HEK293 (cell line): ENCODE measurements at regions not wholly inside any gene's neighbourhood (a gene's known extent, or its start where the extent isn't known, plus 50 kb on each side); places are given as distances from the start of the nearest gene placed in this dataset.

Source experiments
- CTCF ChIA-PET: fragments of 350-600 bp; formaldehyde crosslinking; extraction: SDS; loops from one replicate; lab custom pipeline; 2021; ENCODE audit warnings: antibody characterized with exemption; lab: Yijun Ruan, JAX
- POLR2A ChIA-PET: fragments of 300-600 bp; formaldehyde crosslinking; extraction: SDS; loops from one replicate; lab custom pipeline; 2020; ENCODE audit warnings: antibody characterized with exemption, inconsistent platforms; lab: Yijun Ruan, JAX
- H3K27ac ChIP-seq: fragments of 200-500 bp; sonication (Bioruptor generic); 2 replicates; pipeline ENCODE4 v1.5.1; 2014; ENCODE audit warnings: low read depth, low read length, control low read depth, inconsistent platforms; ENCODE audit errors: extremely low read depth
- H3K36me3 ChIP-seq, 2 experiments: fragments of 200-500 bp in 1 of 2; sonication (Bioruptor generic) in 1 of 2; 1 replicate in 1 of 2; 2 replicates in 1 of 2; pipeline ENCODE4 v1.5.1; 2014 to 2017; ENCODE audit warnings: inconsistent platforms in 2 of 2, low read length in 2 of 2; ENCODE audit not compliant: control insufficient read depth in 2 of 2, insufficient read depth in 1 of 2
- H3K4me1 ChIP-seq: fragments of 200-500 bp; sonication (Bioruptor generic); 2 replicates; pipeline ENCODE4 v1.5.1; 2014; ENCODE audit warnings: mild to moderate bottlenecking, low read length, inconsistent platforms; ENCODE audit not compliant: control insufficient read depth, insufficient read depth
- H3K4me3 ChIP-seq: 2 replicates; pipeline ENCODE4 v1.5.1; 2011; ENCODE audit warnings: low read depth, mild to moderate bottlenecking, control low read depth, low read length, moderate library complexity
- H3K9me3 ChIP-seq: fragments of 200-500 bp; sonication (Bioruptor generic); 2 replicates; pipeline ENCODE4 v1.5.1; 2014; ENCODE audit warnings: low read depth, low read length, inconsistent platforms; ENCODE audit not compliant: control insufficient read depth, insufficient read depth
- MEIS1 ChIP-seq: sonication (generic); formaldehyde crosslinking; IDR thresholded peaks from 2 replicates; pipeline ENCODE4 v1.8.1; 2022; ENCODE audit warnings: missing genetic modification reagents, mild to moderate bottlenecking, borderline replicate concordance
- MYNN ChIP-seq: fragments of 450-650 bp; formaldehyde crosslinking; IDR thresholded peaks from 2 replicates; pipeline ENCODE4 v1.5.1; 2016; ENCODE audit warnings: missing biosample characterization, missing genetic modification characterization, borderline replicate concordance
- MZF1 ChIP-seq: fragments of 450-650 bp; formaldehyde crosslinking; IDR thresholded peaks from 2 replicates; pipeline ENCODE4 v1.5.1; 2017; ENCODE audit warnings: missing biosample characterization, missing genetic modification characterization, borderline replicate concordance
- PRDM1 ChIP-seq: fragments of 450-650 bp; formaldehyde crosslinking; IDR thresholded peaks from 2 replicates; pipeline ENCODE4; 2016; ENCODE audit warnings: missing biosample characterization, missing genetic modification characterization
- SP7 ChIP-seq: fragments of 450-650 bp; formaldehyde crosslinking; IDR thresholded peaks from 2 replicates; pipeline ENCODE4 v1.5.1; 2016; ENCODE audit warnings: missing biosample characterization, missing genetic modification characterization
- ZBTB17 ChIP-seq: fragments of 450-650 bp; formaldehyde crosslinking; IDR thresholded peaks from 2 replicates; pipeline ENCODE4 v1.5.1; 2016; ENCODE audit warnings: missing biosample characterization, missing genetic modification characterization
- ZBTB21 ChIP-seq: fragments of 450-650 bp; formaldehyde crosslinking; IDR thresholded peaks from 2 replicates; pipeline ENCODE4 v1.5.1; 2017; ENCODE audit warnings: missing biosample characterization, missing genetic modification characterization
- ZBTB6 ChIP-seq: fragments of 450-650 bp; formaldehyde crosslinking; IDR thresholded peaks from 2 replicates; pipeline ENCODE4 v1.5.1; 2017; ENCODE audit warnings: missing biosample characterization, missing genetic modification characterization
- ZFP37 ChIP-seq: fragments of 450-650 bp; formaldehyde crosslinking; IDR thresholded peaks from 2 replicates; pipeline ENCODE4 v1.5.1; 2016; ENCODE audit warnings: missing biosample characterization, missing genetic modification characterization
- ZFP69B ChIP-seq: fragments of 450-650 bp; formaldehyde crosslinking; IDR thresholded peaks from 2 replicates; pipeline ENCODE4 v1.5.1; 2016; ENCODE audit warnings: missing biosample characterization, missing genetic modification characterization
- ZNF2 ChIP-seq: fragments of 450-650 bp; formaldehyde crosslinking; IDR thresholded peaks from 2 replicates; pipeline ENCODE4 v1.5.1; 2016; ENCODE audit warnings: missing biosample characterization, missing genetic modification characterization
- ZNF610 ChIP-seq: fragments of 450-650 bp; formaldehyde crosslinking; IDR thresholded peaks from 2 replicates; pipeline ENCODE4 v1.5.1; 2016; ENCODE audit warnings: missing biosample characterization, missing genetic modification characterization, borderline replicate concordance
- ZNF677 ChIP-seq: fragments of 450-650 bp; IDR thresholded peaks from 2 replicates; pipeline ENCODE4 v1.5.0; 2018; ENCODE audit warnings: missing biosample characterization, mild to moderate bottlenecking, missing genetic modification characterization, moderate library complexity
- ZNF701 ChIP-seq: fragments of 450-650 bp; formaldehyde crosslinking; IDR thresholded peaks from 2 replicates; pipeline ENCODE4 v1.5.1; 2016; ENCODE audit warnings: missing biosample characterization, missing genetic modification characterization
- ZNF76 ChIP-seq: fragments of 450-650 bp; formaldehyde crosslinking; IDR thresholded peaks from 2 replicates; pipeline ENCODE4; 2016; ENCODE audit warnings: low read depth, missing biosample characterization, missing genetic modification characterization, borderline replicate concordance
- TF ChIP-seq, protein P1 (sequence below): fragments of 450-650 bp; formaldehyde crosslinking; IDR thresholded peaks from 2 replicates; pipeline ENCODE4 v1.5.1; 2016; ENCODE audit warnings: missing biosample characterization, missing genetic modification characterization

DNA sequence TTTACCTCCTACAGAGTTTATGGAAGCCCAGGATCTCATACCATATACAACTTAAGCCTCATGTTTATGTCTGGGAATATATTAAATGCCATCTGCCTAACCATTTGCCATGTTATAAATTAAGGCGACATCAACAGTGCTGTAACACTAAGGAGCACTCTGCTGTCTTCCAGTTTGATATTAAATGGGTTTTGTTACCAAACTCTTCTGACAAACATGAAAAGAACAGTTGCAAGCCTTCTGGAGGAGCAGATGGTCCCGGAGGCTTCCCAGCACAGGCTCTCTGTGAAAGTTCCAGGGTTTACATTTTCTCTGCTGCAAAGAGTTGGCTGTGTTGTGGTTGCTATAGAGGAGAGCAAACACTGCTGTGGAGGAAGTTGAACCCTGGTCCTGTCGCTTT lies 545.3 kb upstream of the SALL1 start (continued):
- TF ChIP-seq ZFP37 (tag by site-specific recombination) (no peak), ZBTB17 (tag by site-specific recombination) (no peak)

GRCh38 chr16:51691109-51691508 lies 540.0 kb upstream of the SALL1 start:
- no peaks in the 10 kb centered on the region for H3K36me3 ChIP-seq
- CTCF ChIA-PET = no interaction called here
- no peaks in the 10 kb centered on the region for H3K4me1 ChIP-seq
- POLR2A ChIA-PET = no interaction called here
- H3K27ac ChIP-seq = no peak overlapping the region
- no peak for TF ChIP-seq ZBTB6 (tag by site-specific recombination)
- no peak overlapping the region for H3K4me3 ChIP-seq
- H3K9me3 ChIP-seq = no peaks in the 10 kb centered on the region; the same call in 1 of the 2 replicates

DNA sequence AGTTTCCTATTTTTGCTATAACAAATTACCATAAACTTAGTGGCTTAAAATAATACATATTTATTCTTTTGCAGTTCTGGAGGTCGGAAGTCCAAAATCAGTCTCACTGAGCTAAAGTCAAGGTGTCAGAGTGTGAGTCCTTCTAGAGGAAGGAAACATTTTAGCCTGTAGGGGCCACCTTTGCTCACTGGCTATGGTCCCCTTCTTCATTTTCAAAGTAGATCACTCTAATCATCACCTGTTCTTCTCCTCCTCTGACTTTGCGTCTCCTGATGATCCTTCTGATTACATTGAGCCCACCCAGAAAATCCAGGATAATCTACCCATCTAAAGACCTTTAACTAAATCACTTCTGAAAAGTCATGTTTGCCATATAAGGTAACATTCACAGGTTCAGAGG lies 534.4 kb upstream of the SALL1 start:
- Histone ChIP-seq H3K4me1 (no peaks in the 10 kb centered on the region), H3K4me3 (no peak overlapping the region), H3K9me3 (no peaks in the 10 kb centered on the region), H3K27ac (no peak overlapping the region), H3K36me3 (no peaks in the 10 kb centered on the region)
- no peak for TF ChIP-seq MZF1 (tag by site-specific recombination)
- no peak for TF ChIP-seq ZNF701 (tag by site-specific recombination)
- no peak for TF ChIP-seq PRDM1 (tag by site-specific recombination)
- TF ChIP-seq MEIS1 (CRISPR knock-in tag) = no peak
- TF ChIP-seq SP7 = no peak
- TF ChIP-seq ZNF677 (tag by site-specific recombination) = no peak
- no peak for TF ChIP-seq ZNF2 (tag by site-specific recombination)
- TF ChIP-seq ZNF610 (tag by site-specific recombination) = no peak
- TF ChIP-seq, protein P1, sequence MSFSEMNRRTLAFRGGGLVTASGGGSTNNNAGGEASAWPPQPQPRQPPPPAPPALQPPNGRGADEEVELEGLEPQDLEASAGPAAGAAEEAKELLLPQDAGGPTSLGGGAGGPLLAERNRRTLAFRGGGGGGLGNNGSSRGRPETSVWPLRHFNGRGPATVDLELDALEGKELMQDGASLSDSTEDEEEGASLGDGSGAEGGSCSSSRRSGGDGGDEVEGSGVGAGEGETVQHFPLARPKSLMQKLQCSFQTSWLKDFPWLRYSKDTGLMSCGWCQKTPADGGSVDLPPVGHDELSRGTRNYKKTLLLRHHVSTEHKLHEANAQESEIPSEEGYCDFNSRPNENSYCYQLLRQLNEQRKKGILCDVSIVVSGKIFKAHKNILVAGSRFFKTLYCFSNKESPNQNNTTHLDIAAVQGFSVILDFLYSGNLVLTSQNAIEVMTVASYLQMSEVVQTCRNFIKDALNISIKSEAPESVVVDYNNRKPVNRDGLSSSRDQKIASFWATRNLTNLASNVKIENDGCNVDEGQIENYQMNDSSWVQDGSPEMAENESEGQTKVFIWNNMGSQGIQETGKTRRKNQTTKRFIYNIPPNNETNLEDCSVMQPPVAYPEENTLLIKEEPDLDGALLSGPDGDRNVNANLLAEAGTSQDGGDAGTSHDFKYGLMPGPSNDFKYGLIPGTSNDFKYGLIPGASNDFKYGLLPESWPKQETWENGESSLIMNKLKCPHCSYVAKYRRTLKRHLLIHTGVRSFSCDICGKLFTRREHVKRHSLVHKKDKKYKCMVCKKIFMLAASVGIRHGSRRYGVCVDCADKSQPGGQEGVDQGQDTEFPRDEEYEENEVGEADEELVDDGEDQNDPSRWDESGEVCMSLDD (tag by site-specific recombination) = no peak
- no peak for TF ChIP-seq MYNN (tag by site-specific recombination)
- TF ChIP-seq ZFP69B (tag by site-specific recombination) = no peak
- ChIA-PET CTCF (no interaction called here), POLR2A (no interaction called here)

DNA sequence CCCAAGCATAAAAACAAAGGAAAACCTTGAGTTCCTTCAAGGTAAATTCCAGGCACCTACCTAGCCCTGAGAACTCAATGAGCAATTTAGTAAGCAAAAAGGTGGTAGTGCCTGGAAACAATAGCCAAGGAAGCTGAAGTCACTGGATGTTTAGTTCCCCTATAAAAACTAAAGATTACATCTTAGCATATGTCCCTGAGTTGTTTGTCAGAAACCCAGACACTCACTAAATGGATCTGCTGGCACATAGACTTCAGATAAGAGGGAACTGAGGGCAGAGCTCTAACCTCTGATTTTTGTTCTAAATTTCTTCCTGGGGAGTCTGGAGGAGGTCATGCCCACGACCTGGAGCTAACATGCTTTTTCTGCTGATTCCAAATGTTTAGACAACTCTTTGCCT lies 532.8 kb upstream of the SALL1 start:
- Histone ChIP-seq H3K27ac (no peak overlapping the region), H3K9me3 (no peaks in the 10 kb centered on the region), H3K36me3 (no peaks in the 10 kb centered on the region), H3K4me3 (no peak overlapping the region), H3K4me1 (no peaks in the 10 kb centered on the region)
- CTCF ChIA-PET = no interaction called here
- POLR2A ChIA-PET = no interaction called here
- TF ChIP-seq ZNF76 (tag by site-specific recombination) = no peak
- no peak for TF ChIP-seq ZBTB21 (tag by site-specific recombination)
